Embryonic facial prominence (tissue), 1 donor: ENCODE measurements at regions not wholly inside any gene's neighbourhood (a gene's known extent, or its start where the extent isn't known, plus 50 kb on each side); places are given as distances from the start of the nearest gene placed in this dataset.

Experiments used
- DNase-seq: peaks from one replicate; pipeline ENCODE4 v3.0.0-alpha.2; 2016; ENCODE audit errors: extremely low spot score

DNA sequence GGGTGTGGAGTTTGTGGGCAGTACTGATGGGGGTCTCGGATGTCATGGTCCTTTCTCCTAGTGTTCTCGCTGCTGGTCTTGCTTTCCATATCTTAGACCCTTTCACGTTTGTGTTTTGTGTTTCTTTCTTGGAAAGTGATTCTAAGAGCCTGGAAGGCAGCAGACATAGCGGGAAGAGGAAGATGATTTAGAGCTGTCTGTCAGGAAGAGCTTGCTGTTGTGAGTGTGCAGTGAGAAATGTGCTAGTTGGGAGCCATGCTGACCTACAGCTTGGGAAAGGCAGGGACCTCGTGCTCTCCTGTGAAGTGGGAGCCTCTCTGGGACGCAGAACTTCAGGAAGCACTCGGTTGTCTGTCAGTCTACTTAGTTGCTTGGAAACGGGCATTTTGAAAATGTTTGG lies 122.2 kb downstream of the ZNF518B start:
- no peak for DNase-seq

DNA sequence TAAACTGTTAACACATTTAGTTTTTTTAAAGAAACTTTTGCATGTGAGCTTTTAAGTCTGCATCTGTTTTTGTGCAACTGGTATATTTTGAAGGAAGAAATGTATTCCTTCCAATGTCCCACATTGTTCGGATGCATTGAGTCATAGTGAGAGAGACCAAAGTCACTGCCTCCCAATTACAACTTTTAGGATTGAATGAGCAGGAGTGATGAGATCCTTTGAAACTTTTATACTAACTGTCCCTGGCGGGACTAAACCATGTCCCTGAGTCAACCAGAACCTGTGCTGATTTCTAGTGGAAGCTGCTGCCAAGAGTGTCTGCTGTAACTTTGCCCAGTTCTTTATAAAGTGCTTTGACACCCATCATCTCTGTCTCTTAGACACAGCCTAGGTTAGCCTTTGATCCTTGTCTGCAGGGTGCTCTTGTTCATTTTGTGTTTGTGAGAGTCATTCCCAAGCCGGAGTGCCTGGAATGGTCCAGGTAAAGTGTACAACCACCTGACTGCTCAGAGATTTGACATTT lies 122.7 kb downstream of the ZNF518B start:
- no peak for DNase-seq

DNA sequence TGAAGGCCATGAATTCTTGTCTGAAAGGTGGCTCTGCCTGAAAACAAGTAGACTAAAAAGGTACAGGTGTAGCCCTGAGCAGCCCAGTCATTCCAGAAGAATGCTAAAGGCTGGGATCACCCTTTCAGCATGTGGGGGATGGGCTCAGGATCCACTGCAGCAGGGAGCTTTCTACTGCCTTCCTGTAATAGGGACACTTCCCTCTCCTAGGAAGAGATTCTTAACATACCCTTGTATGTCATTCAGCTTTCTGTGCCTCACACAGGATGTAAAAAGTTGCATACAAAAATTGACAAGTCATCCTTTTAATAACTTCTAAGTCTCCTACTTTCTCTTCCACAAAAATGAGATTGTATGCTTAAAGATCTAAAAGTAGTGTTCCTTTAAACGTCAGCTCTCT lies 123.3 kb downstream of the ZNF518B start:
- DNase-seq, result no peak

DNA sequence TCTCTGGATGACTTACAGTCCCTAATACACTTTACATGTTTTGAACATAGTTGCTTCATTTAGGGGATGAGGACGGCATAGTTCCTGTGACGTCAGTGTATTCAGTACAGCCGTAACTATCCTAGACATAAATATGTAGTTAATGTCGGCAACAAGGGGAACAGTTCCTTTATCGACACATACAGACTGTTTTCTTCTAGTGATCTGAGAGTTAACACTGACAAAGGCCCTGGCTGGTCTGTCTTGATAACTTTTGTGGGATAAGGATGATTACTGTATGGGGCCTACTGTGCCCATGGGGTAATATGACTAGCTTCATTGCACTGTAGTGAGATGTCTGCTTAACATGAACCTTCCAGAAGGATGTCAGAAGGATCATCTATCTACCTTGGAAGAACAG lies 131.2 kb downstream of the ZNF518B start:
- DNase-seq, result no peak

DNA sequence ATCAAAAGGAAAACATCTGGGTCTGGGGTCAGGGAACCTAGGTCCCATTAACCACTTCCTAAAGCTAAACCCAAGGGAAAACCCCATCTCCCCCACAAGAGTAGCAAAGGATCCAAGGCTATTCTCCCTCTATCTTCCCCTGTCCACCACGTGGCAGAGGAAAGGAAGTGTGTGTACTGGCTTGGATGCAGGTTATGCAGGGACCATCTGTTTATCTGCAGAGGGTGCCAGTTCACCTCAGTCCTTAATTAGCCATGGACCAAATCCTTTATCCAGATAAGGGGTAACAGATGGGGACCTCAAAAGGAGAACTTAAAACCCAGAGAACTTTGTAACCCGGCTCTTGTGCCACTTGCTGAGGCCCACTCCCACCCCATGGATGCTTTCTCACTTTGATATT lies 135.3 kb downstream of the ZNF518B start:
- DNase-seq, result no peak

DNA sequence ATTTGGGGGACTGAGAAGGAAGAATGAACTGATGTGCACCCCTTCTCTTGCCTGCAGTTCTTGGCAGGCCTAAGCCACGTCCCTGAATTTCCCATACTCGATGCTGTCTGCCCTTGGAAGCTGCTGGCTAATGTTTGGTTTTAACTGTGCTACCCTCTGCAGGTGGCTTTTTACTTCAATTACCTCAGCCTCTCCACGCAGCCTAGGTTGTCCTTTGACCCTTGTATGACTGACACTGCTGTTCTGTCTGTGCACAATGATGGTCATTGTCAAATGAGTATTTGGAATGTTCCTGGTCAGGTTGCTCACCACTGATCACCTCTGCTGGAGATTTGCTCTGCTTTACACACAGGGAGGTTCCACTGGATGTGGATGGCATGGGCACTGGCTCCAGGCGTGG lies 137.1 kb downstream of the ZNF518B start:
- DNase-seq, result no peak

DNA sequence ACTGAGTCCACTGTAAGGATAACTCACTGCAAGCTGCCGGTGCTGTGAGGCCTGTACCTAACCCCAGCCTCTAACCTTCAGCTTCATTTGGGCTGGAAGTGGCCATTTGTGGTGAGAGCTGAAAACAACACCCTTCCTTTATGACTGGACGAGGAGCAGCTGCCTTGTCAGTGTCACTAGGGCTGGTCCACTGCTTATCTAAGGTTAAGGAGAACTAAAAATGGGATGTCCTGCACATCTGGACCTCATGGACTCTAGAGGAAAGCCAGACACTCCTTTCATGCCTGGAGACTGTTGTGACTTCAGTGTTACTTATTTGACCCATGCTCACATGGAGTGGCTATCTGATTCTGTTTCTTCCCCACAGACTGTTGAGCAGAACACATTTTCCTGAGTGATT lies 139.9 kb downstream of the ZNF518B start:
- no peak for DNase-seq

DNA sequence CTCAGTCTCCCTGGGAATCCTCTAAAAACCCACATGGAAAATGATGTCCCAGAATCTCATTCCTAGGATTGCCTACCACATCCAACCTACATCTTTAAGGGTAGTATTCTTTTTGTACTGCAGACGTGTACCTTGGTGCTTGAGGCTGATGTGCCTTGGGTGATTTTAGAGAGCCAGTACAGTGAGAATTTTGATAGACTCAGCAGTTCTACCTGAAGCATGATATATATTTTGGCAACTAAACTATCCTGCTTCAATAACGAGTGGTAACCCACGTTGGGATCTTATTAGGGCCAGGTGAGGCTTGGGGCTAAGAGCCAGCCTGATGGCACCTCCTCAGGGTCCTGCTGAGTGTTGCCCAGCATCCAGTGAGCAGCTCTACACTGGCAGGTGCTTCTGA lies 140.4 kb downstream of the ZNF518B start:
- no peak for DNase-seq

DNA sequence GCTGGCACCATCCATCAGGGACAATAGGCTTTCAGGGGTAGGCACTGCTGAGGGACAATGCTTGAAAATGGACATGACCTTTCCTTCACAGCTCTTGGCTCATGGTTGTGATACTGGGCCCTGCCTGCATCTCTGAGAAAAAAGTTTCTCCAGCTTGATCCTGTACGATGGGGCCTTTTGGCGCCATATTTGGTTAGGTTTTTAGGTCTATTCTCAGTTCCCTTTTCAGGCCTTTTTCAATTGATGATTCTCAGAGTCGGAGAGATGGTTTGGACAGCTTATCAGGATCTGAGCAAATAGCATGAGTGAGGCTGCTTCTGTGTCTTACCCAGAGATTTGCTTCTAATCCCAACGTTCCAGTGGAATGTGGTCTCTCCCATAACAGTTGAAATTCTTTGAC lies 141.6 kb downstream of the ZNF518B start:
- no peak for DNase-seq

DNA sequence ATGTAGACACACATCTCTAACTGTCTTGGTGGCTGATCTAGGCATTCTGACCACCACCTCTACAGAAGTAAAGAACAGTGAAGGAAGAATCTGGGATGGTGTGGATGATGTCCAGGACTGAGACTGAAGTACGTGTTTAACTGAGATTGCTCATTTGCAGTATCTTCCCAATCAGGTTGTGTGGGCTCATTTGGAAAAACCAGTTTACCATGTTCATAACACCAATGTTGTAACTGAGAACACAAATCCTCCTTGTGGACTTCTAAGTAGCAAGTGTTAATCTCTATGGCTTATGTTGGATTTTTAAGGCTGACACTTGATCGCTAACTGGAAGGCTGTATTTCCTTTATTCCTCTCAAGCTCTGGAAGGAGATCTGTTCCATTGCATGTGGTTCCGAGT lies 144.7 kb downstream of the ZNF518B start:
- DNase-seq, result no peak

DNA sequence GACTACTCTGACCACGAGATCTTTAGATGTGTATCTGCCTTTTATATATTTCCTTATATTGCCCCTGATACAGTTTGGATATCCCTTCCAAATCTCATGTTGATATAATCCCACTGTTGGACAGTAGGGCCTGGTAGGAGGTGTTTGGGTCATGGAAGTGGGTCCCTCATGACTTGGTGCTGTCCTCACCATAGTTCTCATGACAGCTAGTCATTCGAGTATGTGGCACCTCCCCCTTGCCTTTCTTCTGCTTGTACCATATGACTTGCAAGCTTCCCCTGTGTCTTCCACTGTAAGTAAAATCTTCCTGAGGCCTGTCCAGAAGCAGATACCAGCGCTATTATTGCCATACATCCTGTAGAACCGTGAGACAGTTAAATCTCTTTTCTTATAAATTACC lies 145.3 kb downstream of the ZNF518B start:
- no peak for DNase-seq

DNA sequence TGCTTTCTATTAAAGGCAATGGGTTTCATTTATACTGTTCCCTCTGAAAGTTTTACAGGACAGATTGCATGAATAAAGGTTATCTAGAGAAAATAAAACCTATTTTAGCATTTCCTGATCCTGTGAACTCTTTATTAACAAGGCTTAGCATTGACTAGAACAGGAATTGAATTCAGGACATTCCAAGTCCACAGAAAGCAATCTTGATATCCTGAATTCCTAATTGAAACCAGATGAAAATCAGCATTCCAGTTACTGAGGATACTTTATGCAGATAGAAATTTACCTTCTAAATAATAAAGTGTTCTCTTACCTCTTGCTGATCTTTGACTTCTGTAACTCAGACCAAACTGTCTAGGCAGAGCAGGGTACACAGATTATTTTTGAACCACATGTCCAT lies 151.4 kb downstream of the ZNF518B start:
- no peak for DNase-seq

DNA sequence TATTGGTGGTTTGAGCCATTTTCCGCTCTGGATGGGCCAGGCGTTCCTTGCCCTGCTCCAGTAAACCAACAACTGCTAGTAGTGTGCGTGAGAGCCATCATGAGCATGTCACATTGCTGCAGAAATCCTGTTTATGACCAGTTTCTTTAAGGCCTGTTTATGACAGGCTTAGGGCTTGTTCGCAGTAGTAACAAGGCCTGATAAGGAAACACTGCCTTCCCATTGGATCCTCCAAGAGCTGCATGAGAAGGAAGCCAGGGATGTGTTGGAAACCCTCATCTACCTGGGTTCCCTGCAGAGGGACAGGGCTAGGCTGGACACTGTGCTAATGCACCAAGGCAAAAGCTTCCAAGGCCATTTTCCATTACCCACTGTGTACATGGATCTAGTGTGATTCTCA lies 153.9 kb downstream of the ZNF518B start:
- no peak for DNase-seq

DNA sequence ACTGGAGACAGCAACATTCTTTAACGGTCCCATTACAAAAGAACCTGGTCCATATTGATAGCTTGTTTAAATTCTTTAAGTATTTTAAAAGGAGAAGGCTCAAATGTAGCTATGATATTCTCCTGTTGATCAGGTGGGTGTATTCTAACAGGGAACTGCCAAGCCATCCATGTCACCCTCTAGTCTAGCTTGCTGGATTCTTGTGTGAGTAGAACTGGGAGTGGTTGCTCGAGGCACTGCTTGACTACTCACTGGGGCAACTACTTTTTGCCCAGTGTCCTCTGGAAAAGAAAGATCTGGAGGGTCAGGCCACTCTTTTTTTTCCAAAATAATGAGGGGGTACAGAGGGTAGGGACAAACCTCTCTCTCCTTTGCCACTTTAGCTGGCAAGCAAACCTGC lies 155.1 kb downstream of the ZNF518B start:
- DNase-seq, result no peak

DNA sequence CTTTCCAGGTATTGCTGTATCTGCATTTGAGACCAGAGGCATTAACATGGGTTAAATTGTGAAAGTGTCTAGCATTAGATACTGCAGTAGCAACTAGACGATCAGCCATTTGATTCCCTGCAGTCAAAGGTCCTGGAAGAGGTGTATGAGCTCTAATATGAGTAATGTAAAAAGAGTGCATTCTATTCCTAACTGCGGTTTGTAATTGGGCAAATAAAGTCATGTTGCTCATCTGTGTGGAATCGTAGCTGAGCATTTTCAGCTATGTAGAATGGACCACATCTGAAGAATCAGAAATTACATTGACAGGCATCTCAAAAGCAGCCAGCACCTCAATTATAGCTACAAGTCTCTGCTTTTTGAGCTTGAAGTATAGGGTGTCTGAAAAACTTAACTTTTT lies 157.6 kb downstream of the ZNF518B start:
- DNase-seq, result no peak

DNA sequence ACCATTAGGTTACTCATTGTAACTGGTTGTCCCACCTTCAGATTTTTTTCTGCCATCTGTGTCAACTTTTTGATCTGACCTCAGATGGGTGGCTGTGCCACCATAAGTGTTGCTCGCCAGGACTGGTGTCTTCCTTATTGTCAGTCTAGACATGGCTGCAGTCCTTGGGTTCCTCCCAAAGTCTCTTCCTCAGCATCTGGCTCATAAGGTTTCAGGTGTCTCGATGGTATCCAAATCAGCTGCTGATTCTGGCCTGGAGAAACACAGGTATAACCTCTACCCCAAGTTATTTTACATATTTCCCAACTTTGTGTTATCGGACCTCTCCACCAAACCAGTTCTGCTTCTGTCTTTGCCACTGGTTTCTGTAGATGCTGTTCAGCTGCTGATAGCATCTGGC lies 158.5 kb downstream of the ZNF518B start:
- no peak for DNase-seq

DNA sequence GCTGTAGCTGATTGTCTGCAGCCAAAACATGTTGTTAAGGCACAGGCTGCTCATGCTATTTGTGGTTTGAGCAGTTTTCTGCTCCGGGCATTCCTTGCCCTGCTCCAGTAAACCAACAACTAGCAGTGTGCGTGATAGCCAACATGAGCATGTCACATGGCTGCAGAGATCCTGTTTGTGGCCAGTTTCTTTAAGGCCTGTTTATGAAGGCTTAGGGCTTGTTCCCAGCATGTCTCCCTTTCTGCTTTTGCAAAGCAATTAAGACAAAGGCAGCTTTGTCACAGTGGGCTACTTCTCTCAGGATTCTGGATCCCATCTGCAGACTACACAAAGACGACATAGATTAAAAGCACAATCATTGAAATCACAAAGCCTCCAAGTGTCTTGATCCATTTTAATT lies 160.5 kb downstream of the ZNF518B start:
- no peak for DNase-seq

DNA sequence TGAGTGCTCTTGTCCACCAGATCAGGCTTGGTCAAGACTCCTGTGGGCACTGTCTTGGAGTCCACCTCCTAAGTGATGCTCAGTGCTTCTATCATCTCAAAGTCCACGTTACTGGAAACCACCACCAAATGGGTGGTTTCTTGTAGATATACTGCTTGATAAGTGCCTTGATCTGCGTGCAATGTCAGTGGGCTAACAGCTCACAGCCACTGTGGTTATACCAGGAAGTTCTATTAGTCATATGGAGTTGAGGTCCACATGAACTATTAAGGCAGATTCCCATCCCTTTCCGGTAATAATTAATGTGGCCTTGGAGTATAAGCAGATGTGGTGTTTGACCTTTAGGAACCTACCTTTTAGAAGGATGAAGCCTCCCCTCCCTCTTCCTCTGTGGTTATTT lies 161.9 kb downstream of the ZNF518B start:
- no peak for DNase-seq

DNA sequence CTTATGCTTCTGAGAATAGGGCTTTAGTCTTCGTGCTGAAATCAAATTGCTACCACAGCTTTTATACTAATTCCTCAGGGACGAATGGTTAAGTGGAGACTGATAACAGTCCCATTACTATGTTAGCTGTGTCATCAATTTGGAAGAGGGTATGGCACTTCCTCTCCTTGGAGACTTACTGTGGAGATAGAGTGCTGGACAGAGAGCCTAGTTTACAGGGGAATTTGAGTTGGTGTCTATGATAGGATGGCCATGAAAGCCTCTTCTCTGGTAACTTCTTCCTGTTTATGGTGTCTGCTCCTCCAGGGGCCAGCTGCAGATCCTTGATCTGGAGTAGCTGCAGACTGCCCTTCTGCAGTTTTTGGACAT lies 167.7 kb downstream of the ZNF518B start:
- DNase-seq, result no peak

DNA sequence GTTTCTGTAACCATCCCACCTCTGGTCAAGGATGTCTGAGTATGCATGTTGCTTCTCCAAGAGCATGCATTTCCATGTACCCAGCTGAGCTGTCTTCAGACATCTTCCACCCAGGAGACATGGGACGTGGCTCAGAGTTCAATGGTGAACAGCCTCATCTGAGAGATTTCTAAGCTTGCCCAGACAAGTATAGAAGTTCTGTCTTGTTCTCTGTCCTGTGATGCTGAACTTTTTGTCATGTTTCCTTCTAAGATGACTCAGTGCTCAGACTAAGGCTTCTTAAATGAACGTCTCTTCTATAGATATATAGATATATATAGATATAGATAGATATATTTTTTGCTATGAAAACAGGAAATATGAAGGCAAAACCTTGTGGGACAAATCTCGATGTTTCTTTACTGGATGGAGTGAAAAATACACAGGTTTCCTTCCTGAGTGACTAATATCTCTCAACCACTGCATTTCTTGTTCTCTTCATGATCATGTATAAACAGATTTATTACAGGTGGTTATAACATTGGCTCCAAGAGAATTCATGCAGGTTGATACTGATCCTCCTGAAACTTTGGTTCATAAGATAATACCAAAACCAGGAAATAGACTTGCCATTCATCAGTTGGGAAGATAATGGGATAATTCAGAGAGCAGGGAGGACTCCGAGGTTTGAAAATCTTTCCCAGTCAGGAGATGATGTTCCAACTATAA lies 168.2 kb downstream of the ZNF518B start:
- DNase-seq, result no peak

DNA sequence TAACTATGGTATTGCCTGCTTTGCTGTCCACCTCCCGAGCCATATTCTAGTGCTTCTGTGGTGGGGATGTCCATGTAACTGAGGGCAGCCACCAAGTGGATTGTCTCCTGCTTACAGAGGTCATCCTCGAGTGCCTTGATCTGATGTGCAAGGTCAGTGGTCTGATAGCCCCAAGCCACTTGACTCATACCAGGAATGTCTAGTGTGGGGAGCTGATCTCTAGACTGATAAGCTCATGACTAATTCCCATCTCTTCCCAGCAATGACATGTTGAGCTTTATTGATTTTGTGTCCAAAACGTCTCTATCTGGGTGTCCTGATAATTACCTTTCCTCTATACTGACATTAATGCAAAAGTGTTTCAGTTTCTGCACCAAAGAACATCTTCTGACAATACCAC lies 168.4 kb upstream of the WDR1 start:
- DNase-seq, result no peak

DNA sequence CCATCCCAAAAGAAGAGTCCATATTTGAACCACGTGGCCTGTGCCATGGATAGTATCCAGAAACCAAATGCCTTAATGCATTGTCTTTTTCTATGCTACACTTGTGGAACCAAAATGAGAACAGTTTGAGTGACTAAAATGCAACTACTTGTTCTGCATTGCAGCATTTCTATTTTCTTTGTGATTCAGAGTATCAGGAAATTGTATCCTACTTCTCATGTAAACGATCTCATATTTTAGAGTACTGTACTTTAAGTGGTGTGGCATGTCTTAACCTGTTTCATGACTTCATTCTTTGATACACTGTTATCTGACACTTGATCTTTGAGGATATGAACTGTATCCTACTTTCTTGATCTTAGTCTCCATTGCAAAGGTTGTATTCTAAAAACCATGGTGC lies 167.2 kb upstream of the WDR1 start:
- no peak for DNase-seq

DNA sequence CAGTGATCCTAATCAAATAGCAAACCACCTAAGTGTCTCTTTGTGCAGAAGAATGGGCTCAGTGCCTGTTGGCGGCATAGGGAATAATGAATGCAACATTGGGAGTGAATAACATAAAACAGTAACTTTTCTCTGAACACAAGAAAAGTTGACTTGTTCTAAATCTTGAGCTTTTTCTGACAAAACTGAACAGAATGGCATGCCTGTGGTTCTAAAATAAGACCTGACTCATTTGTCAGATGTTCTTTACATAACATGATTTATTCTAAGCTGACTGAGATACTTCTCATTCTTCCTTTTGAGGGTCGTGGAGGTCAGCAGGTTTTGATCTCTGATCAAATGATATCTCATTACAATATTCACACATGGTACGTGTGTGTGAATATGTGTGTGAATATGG lies 165.4 kb upstream of the WDR1 start:
- no peak for DNase-seq

DNA sequence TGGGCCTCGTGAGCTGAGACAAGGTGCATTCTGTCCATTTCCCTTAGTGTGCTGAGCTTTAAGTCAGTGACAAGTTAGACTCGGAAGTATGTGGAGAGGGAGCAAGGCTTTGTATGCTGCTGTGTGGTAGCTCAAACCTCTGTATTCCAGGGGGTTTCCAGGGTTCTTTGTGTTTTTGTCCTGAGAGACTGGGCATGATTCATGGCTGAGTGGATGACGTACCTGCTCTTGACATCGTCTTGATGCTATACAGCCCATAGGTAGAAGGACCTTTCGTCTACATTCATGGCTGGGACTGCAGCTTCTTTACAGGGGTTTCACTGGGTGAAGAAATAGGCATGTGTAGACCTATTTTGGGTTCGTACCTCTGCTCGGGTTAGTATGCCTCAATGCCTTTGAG lies 162.7 kb upstream of the WDR1 start:
- no peak for DNase-seq
